Stomach (tissue), 8 donors: ENCODE measurements at regions not wholly inside any gene's neighbourhood (a gene's known extent, or its start where the extent isn't known, plus 50 kb on each side); places are given as distances from the start of the nearest gene placed in this dataset.

Source experiments
- DNase-seq, 2 donors: peaks; one replicate each; pipeline versions ENCODE4 v3.0.0 to v3.0.0-alpha.2; 2013 to 2019
- H3K27ac ChIP-seq, 5 donors: fragments of 200-600 bp in 4 of 5; sonication (generic) in 4 of 5; one replicate each; pipeline ENCODE4 v1.5.1; 2013 to 2019; ENCODE audit warnings: mild to moderate bottlenecking in 1 of 5, moderate library complexity in 1 of 5
- H3K27me3 ChIP-seq, 3 donors: fragments of 200-600 bp; sonication (generic); one replicate each; pipeline ENCODE4 v1.5.1; 2017 to 2019; ENCODE audit warnings: mixed run types in 1 of 3
- H3K36me3 ChIP-seq, 4 donors: fragments of 200-600 bp; sonication (generic); 1 replicate in 3 of 4; 2 replicates in 1 of 4; pipeline ENCODE4 v1.5.1; 2016 to 2019
- H3K4me1 ChIP-seq, 4 donors: fragments of 200-600 bp; sonication (generic); one replicate each; pipeline ENCODE4 v1.5.1; 2016 to 2019
- H3K4me3 ChIP-seq, 4 donors: fragments of 200-600 bp; sonication (generic) in 3 of 4; one replicate each; pipeline ENCODE4 v1.5.1; 2016 to 2019; ENCODE audit warnings: mild to moderate bottlenecking in 1 of 4
- H3K9me3 ChIP-seq, 4 donors: fragments of 200-600 bp; sonication (generic); one replicate each; pipeline ENCODE4 v1.5.1; 2016 to 2019
- CTCF ChIP-seq, 7 experiments: fragments of 450-650 bp in 4 of 7; fragments of 200-600 bp in 3 of 7; sonication (generic) in 3 of 7; IDR thresholded peaks; one replicate each; pipeline ENCODE4 v1.5.1; 2016 to 2019; ENCODE audit warnings: antibody characterized with exemption in 7 of 7, control low read depth in 2 of 7, mild to moderate bottlenecking in 1 of 7
- EP300 ChIP-seq: sonication (generic); formaldehyde crosslinking; IDR thresholded peaks from one replicate; pipeline ENCODE4 v1.6.1; 2017; ENCODE audit warnings: antibody characterized with exemption
- POLR2A ChIP-seq, 4 donors: fragments of 450-650 bp; IDR thresholded peaks; one replicate each; pipeline ENCODE4 v1.6.1; 2016; ENCODE audit warnings: antibody characterized with exemption in 4 of 4, control low read depth in 2 of 4, mild to moderate bottlenecking in 1 of 4, moderate library complexity in 1 of 4
- POLR2AphosphoS5 ChIP-seq, 3 donors: sonication (generic); formaldehyde crosslinking; IDR thresholded peaks; one replicate each; pipeline ENCODE4 v1.6.1; 2016; ENCODE audit warnings: antibody characterized with exemption in 3 of 3
- WGBS, 5 donors: extraction: QIAGEN DNeasy Blood & Tissue Kit in 3 of 5; methylation state at CpG; one replicate each; pipeline versions ENCODE4 v1.1.5 to v1.1.7; 2013 to 2018; 5-methylcytosine and 5-hydroxymethylcytosine counted together
- intact Hi-C: fragments of 100-400 bp; cut with DNase I; formaldehyde crosslinking; loops from one replicate; pipeline ENCODE4 v1.15.1; 2023; ENCODE audit warnings: low total_unique reads
- donor health status: healthy with polysubstance abuse.
- donor health status: Bipolar disorder and iron deficiency.
- donor health status: healthy.

- H3K27ac ChIP-seq = peak overlapping the region in 1 of 5 donors; percentile 65
Measured at GRCh38 chr2:133755480-133756300, 187.4 kb upstream of the NCKAP5 start.

GRCh38 chr2:133756833-133757232 is 188.6 kb upstream of the NCKAP5 start:
- no peak overlapping the region for H3K4me3 ChIP-seq
- DNase-seq = no peak
- intact Hi-C loops = no loop called here
- H3K9me3 ChIP-seq = no peaks in the 10 kb centered on the region
- WGBS, 5 donors = 46 to 71% (median 58%) methylated on average over 1 of the region's 1 CpG
- H3K27ac ChIP-seq = no peak overlapping the region
- peaks cover 0 to 8% (median 2%) of the 10 kb centered on the region in 4 donors for H3K4me1 ChIP-seq
- no peaks in the 10 kb centered on the region for H3K27me3 ChIP-seq
- no peaks in the 10 kb centered on the region for H3K36me3 ChIP-seq
- TF ChIP-seq CTCF (IDR thresholded peaks at IDR 0.05) = no peak
- no peak for TF ChIP-seq POLR2AphosphoS5 (IDR thresholded peaks at IDR 0.05)
- TF ChIP-seq POLR2A (IDR thresholded peaks at IDR 0.05) = no peak
- no peak for TF ChIP-seq EP300

More at GRCh38 chr2:133755480-133756300, 187.4 kb upstream of the NCKAP5 start:
- no peaks in the 10 kb centered on the region for H3K9me3 ChIP-seq
- intact Hi-C loops = no loop called here
- no peaks in the 10 kb centered on the region for H3K36me3 ChIP-seq
- H3K4me3 ChIP-seq = no peak overlapping the region
- no peaks in the 10 kb centered on the region for H3K27me3 ChIP-seq
- WGBS, 5 donors = 32 to 54% (median 48%) methylated on average over 6 of the region's 6 CpGs
- TF ChIP-seq POLR2AphosphoS5 (IDR thresholded peaks at IDR 0.05) = peak in 1 of 3 donors; percentile 76
- no peak for TF ChIP-seq POLR2A (IDR thresholded peaks at IDR 0.05)
- no peak for TF ChIP-seq EP300
- TF ChIP-seq CTCF (IDR thresholded peaks at IDR 0.05) = no peak
- H3K4me1 ChIP-seq = peaks cover 0 to 8% (median 2%) of the 10 kb centered on the region in 4 donors
- DNase-seq = peak in 1 of 2 donors; percentile 86

GRCh38 chr2:133760376-133760775 is 192.1 kb upstream of the NCKAP5 start:
- no peak overlapping the region for H3K4me3 ChIP-seq
- H3K27ac ChIP-seq = no peak overlapping the region
- intact Hi-C loops = no loop called here
- no peaks in the 10 kb centered on the region for H3K36me3 ChIP-seq
- H3K27me3 ChIP-seq = no peaks in the 10 kb centered on the region
- peak in 1 of 2 donors; percentile 23 for DNase-seq
- 42 to 62% (median 50%) methylated on average over 3 of the region's 3 CpGs for WGBS, 5 donors
- TF ChIP-seq EP300 (no peak), POLR2AphosphoS5 (IDR thresholded peaks at IDR 0.05) (no peak), POLR2A (IDR thresholded peaks at IDR 0.05) (no peak), CTCF (IDR thresholded peaks at IDR 0.05) (no peak)
- H3K4me1 ChIP-seq = peaks cover 0 to 8% (median 1%) of the 10 kb centered on the region in 4 donors
- H3K9me3 ChIP-seq = no peaks in the 10 kb centered on the region

- H3K4me1 ChIP-seq = peaks cover 0 to 15% (median 0%) of the 10 kb centered on the region in 4 donors
- WGBS, 5 donors = 16 to 45% (median 35%) methylated on average over 2 of the region's 2 CpGs
- no peaks in the 10 kb centered on the region for H3K36me3 ChIP-seq
- DNase-seq = peak in 1 of 2 donors; percentile 45
- intact Hi-C loops = no loop called here
- H3K27ac ChIP-seq = no peak overlapping the region
- H3K27me3 ChIP-seq = no peaks in the 10 kb centered on the region
- H3K9me3 ChIP-seq = no peaks in the 10 kb centered on the region
- no peak overlapping the region for H3K4me3 ChIP-seq
- TF ChIP-seq EP300 = no peak
- TF ChIP-seq POLR2AphosphoS5 (IDR thresholded peaks at IDR 0.05) = no peak
- TF ChIP-seq CTCF (IDR thresholded peaks at IDR 0.05) = no peak
- no peak for TF ChIP-seq POLR2A (IDR thresholded peaks at IDR 0.05)
Measured at GRCh38 chr2:133765658-133766057, 197.4 kb upstream of the NCKAP5 start.
